LNCaP clone FGC (cell line): ENCODE measurements at regions not wholly inside any gene's neighbourhood (a gene's known extent, or its start where the extent isn't known, plus 50 kb on each side); places are given as distances from the start of the nearest gene placed in this dataset.
"Not testable (repeated sequence)": the region's sequence is repeated elsewhere in the genome, so short reads cannot be mapped to it uniquely, and the experiment has no call there.

Experiments
- DNase-seq: peaks from one replicate; pipeline ENCODE4 v3.0.0-alpha.2; 2011; ENCODE audit warnings: low read depth
- H3K4me3 ChIP-seq: 2 replicates; pipeline ENCODE4 v1.5.1; 2011; ENCODE audit warnings: mild to moderate bottlenecking, low read depth, low read length, control low read depth
- TF ChIP-seq, protein P1 (sequence below): IDR thresholded peaks from 2 replicates; pipeline ENCODE4 v1.5.1; 2012; ENCODE audit warnings: mild to moderate bottlenecking; ENCODE audit not compliant: control insufficient read depth, insufficient read depth; ENCODE audit errors: extremely low read depth

DNA sequence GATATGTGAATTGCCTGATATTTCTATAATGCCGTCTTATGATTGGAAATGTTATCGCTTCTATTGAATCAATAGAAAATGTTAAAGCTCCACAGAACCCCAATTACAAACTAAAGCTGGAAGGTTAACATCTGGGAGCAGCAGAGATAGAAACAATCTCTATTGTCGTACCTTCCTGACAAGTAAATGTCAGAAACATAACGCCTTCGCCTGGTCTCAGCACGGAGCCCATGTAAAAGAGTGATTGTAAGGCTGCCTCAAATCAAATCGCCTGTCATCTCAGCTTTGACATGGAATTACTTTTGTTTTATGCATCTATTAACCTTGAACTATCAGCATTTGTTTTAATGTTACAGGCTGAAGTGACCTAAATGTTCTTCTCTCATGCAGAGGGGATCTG, 885.9 kb upstream of the PIK3C3 start:
- no peak for DNase-seq
- TF ChIP-seq, protein P1, sequence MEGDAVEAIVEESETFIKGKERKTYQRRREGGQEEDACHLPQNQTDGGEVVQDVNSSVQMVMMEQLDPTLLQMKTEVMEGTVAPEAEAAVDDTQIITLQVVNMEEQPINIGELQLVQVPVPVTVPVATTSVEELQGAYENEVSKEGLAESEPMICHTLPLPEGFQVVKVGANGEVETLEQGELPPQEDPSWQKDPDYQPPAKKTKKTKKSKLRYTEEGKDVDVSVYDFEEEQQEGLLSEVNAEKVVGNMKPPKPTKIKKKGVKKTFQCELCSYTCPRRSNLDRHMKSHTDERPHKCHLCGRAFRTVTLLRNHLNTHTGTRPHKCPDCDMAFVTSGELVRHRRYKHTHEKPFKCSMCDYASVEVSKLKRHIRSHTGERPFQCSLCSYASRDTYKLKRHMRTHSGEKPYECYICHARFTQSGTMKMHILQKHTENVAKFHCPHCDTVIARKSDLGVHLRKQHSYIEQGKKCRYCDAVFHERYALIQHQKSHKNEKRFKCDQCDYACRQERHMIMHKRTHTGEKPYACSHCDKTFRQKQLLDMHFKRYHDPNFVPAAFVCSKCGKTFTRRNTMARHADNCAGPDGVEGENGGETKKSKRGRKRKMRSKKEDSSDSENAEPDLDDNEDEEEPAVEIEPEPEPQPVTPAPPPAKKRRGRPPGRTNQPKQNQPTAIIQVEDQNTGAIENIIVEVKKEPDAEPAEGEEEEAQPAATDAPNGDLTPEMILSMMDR: no peak
- H3K4me3 ChIP-seq: no peak overlapping the region

- no peak for DNase-seq
- no peak overlapping the region for H3K4me3 ChIP-seq
- TF ChIP-seq, protein P1: no peak
Measured at GRCh38 chr18:41064916-41065315, 890.1 kb upstream of the PIK3C3 start.

DNA sequence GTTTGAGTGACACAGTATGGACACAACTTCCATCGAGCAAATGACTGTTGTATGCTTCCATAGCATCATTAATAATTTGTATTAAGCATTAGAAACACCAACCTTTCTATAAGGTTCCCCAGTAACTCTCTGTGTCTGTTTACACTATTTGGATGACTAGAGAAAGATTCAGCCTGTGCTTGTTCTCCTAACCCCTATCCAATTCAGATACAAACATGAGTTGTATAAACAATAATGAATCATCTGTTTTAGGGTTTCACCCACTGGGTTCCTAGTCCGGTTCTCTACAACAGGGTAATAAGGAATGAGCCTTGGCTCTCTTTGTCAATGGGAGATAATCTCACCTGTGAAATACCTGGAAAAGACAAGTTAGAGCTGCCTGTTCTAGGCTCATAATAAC, 894.1 kb upstream of the PIK3C3 start:
- H3K4me3 ChIP-seq: no peak overlapping the region
- TF ChIP-seq, protein P1: no peak

DNA sequence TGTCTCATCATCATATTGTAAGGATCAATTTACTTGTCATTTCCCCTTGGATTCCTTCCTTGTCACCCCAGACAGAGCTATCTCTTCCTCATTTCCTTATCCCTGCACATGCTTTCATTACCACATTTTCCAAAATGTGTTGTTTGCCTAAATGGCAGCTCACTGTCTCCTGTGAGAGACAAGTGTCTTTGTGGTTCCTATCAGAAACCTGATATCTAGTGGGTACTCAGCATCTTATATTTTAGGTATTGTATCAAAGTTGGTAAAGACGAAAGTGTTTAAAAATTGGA, 896.0 kb upstream of the PIK3C3 start:
- no peak overlapping the region for H3K4me3 ChIP-seq
- TF ChIP-seq, protein P1: no peak
- no peak for DNase-seq

More for the DNA sequence above, 894.1 kb upstream of the PIK3C3 start:
- no peak for DNase-seq

GRCh38 chr18:41058351-41059125, 896.5 kb upstream of the PIK3C3 start:
- DNase-seq: no peak
- TF ChIP-seq, protein P1: no peak
- H3K4me3 ChIP-seq: no peak overlapping the region

- no peak for DNase-seq
- TF ChIP-seq, protein P1: no peak
- H3K4me3 ChIP-seq: no peak overlapping the region
Measured at GRCh38 chr18:41052625-41053024, 902.4 kb upstream of the PIK3C3 start.

- not testable (repeated sequence) for H3K4me3 ChIP-seq, DNase-seq
Measured at GRCh38 chr18:41046250-41046649, 908.8 kb upstream of the PIK3C3 start.
